GM12864 (cell line): ENCODE measurements at regions not wholly inside any gene's neighbourhood (a gene's known extent, or its start where the extent isn't known, plus 50 kb on each side); places are given as distances from the start of the nearest gene placed in this dataset.
"Not testable (repeated sequence)": the region's sequence is repeated elsewhere in the genome, so short reads cannot be mapped to it uniquely, and the experiment has no call there.

Source experiments
- DNase-seq: peaks from one replicate; pipeline ENCODE4 v3.0.0-alpha.2; 2011; ENCODE audit warnings: low read depth
- H3K4me3 ChIP-seq: 2 replicates; pipeline ENCODE4 v1.5.1; 2011; ENCODE audit warnings: mild to moderate bottlenecking, low read depth, low read length, control low read depth
- CTCF ChIP-seq: IDR thresholded peaks from 2 replicates; pipeline ENCODE4 v1.5.1; 2011; ENCODE audit warnings: low read depth, mild to moderate bottlenecking, moderate library complexity, low read length, control low read depth, inconsistent platforms; ENCODE audit errors: missing control alignments

- DNase-seq: no peak
- H3K4me3 ChIP-seq: no peak overlapping the region
- no peak for TF ChIP-seq CTCF
Measured at GRCh38 chr2:44051593-44052347, 56.0 kb upstream of the LRPPRC start.

GRCh38 chr2:44052584-44052983 lies 56.8 kb upstream of the LRPPRC start:
- no peak for DNase-seq
- no peak overlapping the region for H3K4me3 ChIP-seq
- no peak for TF ChIP-seq CTCF

- no peak for TF ChIP-seq CTCF
- no peak for DNase-seq
- H3K4me3 ChIP-seq: no peak overlapping the region
Measured at GRCh38 chr2:44053052-44053451, 57.3 kb upstream of the LRPPRC start.

GRCh38 chr2:44053456-44053855 lies 57.7 kb upstream of the LRPPRC start:
- DNase-seq: no peak
- no peak for TF ChIP-seq CTCF
- H3K4me3 ChIP-seq: no peak overlapping the region

GRCh38 chr2:44055229-44055628 lies 59.4 kb upstream of the LRPPRC start:
- DNase-seq: no peak
- TF ChIP-seq CTCF: no peak
- H3K4me3 ChIP-seq: no peak overlapping the region

- no peak overlapping the region for H3K4me3 ChIP-seq
- DNase-seq: no peak
- TF ChIP-seq CTCF: no peak
Measured at GRCh38 chr2:44055664-44056063, 59.9 kb upstream of the LRPPRC start.

GRCh38 chr2:44056947-44057346 lies 61.2 kb upstream of the LRPPRC start:
- H3K4me3 ChIP-seq: no peak overlapping the region
- no peak for DNase-seq
- no peak for TF ChIP-seq CTCF

- not testable (repeated sequence) for DNase-seq, H3K4me3 ChIP-seq
Measured at GRCh38 chr2:44060286-44060685, 64.5 kb upstream of the LRPPRC start.
